OCI-LY3 (cell line): ENCODE measurements at regions not wholly inside any gene's neighbourhood (a gene's known extent, or its start where the extent isn't known, plus 50 kb on each side); places are given as distances from the start of the nearest gene placed in this dataset.

Experiments
- H2AFZ ChIP-seq: fragments of 200-600, 300-600 bp; shearing (Covaris generic); 2 replicates; pipeline ENCODE4 v1.6.0; 2014; ENCODE audit warnings: antibody characterized with exemption, low read depth, low read length
- H3K27ac ChIP-seq: fragments of 200-600, 300-600 bp; sonication (generic); 2 replicates; pipeline ENCODE4 v1.5.1; 2014; ENCODE audit warnings: mild to moderate bottlenecking, low read length, moderate library complexity, mixed read lengths
- H3K27me3 ChIP-seq: fragments of 200-600, 300-600 bp; sonication (generic); 2 replicates; pipeline ENCODE4 v1.6.1; 2014; ENCODE audit warnings: low read depth, low read length, mixed read lengths
- H3K36me3 ChIP-seq: fragments of 200-600, 300-600 bp; sonication (generic); replicated peaks from 2 replicates; pipeline ENCODE3; 2014; ENCODE audit warnings: low read depth, low read length, mixed read lengths
- H3K4me1 ChIP-seq: fragments of 300-600, 200-600 bp; sonication (generic); 2 replicates; pipeline ENCODE4 v1.6.1; 2014; ENCODE audit warnings: low read length, mixed read lengths
- H3K4me2 ChIP-seq: fragments of 200-600, 300-600 bp; sonication (generic); 2 replicates; pipeline ENCODE4 v1.6.1; 2014; ENCODE audit warnings: low read length, mixed read lengths
- H3K4me3 ChIP-seq: fragments of 300-600, 200-600 bp; sonication (generic); 2 replicates; pipeline ENCODE4 v1.5.1; 2014; ENCODE audit warnings: antibody characterized with exemption, mild to moderate bottlenecking, low read length, moderate library complexity
- H3K79me2 ChIP-seq: fragments of 300-600, 200-600 bp; shearing (Covaris generic); 2 replicates; pipeline ENCODE4 v1.6.1; 2014; ENCODE audit warnings: mild to moderate bottlenecking, low read length, mixed read lengths
- H3K9ac ChIP-seq: fragments of 300-600, 200-600 bp; shearing (Covaris generic); 2 replicates; pipeline ENCODE4 v1.6.0; 2014; ENCODE audit warnings: mild to moderate bottlenecking, low read length, moderate library complexity
- H3K9me3 ChIP-seq: fragments of 200-600, 300-600 bp; shearing (Covaris generic); 2 replicates; pipeline ENCODE4 v1.6.1; 2014; ENCODE audit warnings: low read length, mixed read lengths; ENCODE audit not compliant: insufficient read depth
- H4K20me1 ChIP-seq: fragments of 200-600, 300-600 bp; sonication (generic); 2 replicates; pipeline ENCODE4 v1.6.1; 2016; ENCODE audit warnings: low read length, mixed read lengths; ENCODE audit not compliant: insufficient read depth
- CTCF ChIP-seq: fragments of 200-600, 300-600 bp; sonication (generic); IDR thresholded peaks from 2 replicates; pipeline ENCODE4 v1.5.1; 2014; ENCODE audit warnings: antibody characterized with exemption, low read length, low read depth
- EZH2phosphoT487 ChIP-seq: fragments of 200-600 bp; shearing (Covaris generic); IDR thresholded peaks from 2 replicates; pipeline ENCODE4 v1.6.1; 2018; ENCODE audit warnings: antibody characterized with exemption, mixed run types, low read depth

GRCh38 chr2:16214391-16214790 is 274.0 kb downstream of the MYCN start:
- Histone ChIP-seq H3K79me2 (no peaks in the 10 kb centered on the region), H3K9me3 (no peaks in the 10 kb centered on the region), H3K4me1 (no peaks in the 10 kb centered on the region), H3K27me3 (no peaks in the 10 kb centered on the region), H2AFZ (no peak overlapping the region), H4K20me1 (no peaks in the 10 kb centered on the region), H3K4me2 (no peak overlapping the region), H3K9ac (no peak overlapping the region), H3K4me3 (no peak overlapping the region), H3K27ac (no peak overlapping the region), H3K36me3 (no peaks in the 10 kb centered on the region)
- TF ChIP-seq EZH2phosphoT487 (no peak), CTCF (no peak)

DNA sequence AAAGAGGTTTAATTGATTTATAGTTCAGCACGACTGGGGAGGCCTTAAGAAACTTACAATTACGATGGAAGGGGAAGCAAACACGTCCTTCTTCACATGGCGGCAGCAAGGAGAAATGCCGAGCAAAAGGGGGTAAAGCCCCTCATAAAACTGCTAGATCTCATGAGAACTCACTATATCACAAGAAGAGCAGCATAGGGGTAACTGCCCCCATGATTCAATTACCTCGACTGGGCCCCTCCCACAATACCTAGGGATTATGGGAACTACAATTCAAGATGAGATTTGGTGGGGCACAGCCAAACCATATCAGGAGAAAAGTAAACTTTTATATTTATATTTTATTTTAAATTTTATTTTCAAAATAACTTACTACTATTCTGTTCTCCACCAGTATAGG is 272.0 kb downstream of the MYCN start:
- Histone ChIP-seq H3K9ac (no peak overlapping the region), H3K4me1 (no peaks in the 10 kb centered on the region), H3K27ac (no peak overlapping the region), H3K27me3 (no peaks in the 10 kb centered on the region), H3K4me3 (no peak overlapping the region), H3K79me2 (no peaks in the 10 kb centered on the region), H2AFZ (no peak overlapping the region), H4K20me1 (no peaks in the 10 kb centered on the region), H3K9me3 (no peaks in the 10 kb centered on the region), H3K36me3 (no peaks in the 10 kb centered on the region), H3K4me2 (no peak overlapping the region)
- TF ChIP-seq EZH2phosphoT487: no peak
- no peak for TF ChIP-seq CTCF

DNA sequence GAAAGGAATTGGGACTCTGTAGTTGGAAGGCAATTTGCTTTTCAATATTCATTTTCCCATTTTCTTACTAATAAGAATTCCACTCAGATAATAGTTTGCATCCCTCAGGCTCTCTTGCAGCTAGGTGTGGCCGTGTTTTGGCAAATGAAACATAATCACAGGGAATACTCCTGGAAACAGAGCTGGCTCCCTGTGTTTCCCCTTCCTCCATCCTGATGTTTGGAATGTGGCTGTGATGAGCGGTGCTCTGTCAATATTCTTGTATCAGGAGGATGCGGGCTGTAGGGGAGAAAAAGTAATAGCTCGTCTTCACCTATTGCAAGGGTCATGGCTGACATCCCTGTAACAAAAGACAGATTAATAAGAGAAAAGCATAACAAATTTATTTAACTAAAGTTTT is 271.0 kb downstream of the MYCN start:
- no peak overlapping the region for H2AFZ ChIP-seq
- H3K27me3 ChIP-seq: no peaks in the 10 kb centered on the region
- H3K4me2 ChIP-seq: no peak overlapping the region
- no peaks in the 10 kb centered on the region for H3K36me3 ChIP-seq
- TF ChIP-seq EZH2phosphoT487 (no peak), CTCF (no peak)
- H3K9me3 ChIP-seq: no peaks in the 10 kb centered on the region
- H4K20me1 ChIP-seq: no peaks in the 10 kb centered on the region
- H3K27ac ChIP-seq: no peak overlapping the region
- H3K4me1 ChIP-seq: no peaks in the 10 kb centered on the region
- no peak overlapping the region for H3K9ac ChIP-seq
- no peaks in the 10 kb centered on the region for H3K79me2 ChIP-seq
- H3K4me3 ChIP-seq: no peak overlapping the region

GRCh38 chr2:16210841-16211240 is 270.5 kb downstream of the MYCN start:
- H3K9me3 ChIP-seq: no peaks in the 10 kb centered on the region
- H3K27ac ChIP-seq: no peak overlapping the region
- H3K4me1 ChIP-seq: no peaks in the 10 kb centered on the region
- no peak for TF ChIP-seq EZH2phosphoT487
- no peak for TF ChIP-seq CTCF
- no peak overlapping the region for H3K9ac ChIP-seq
- no peaks in the 10 kb centered on the region for H3K79me2 ChIP-seq
- no peak overlapping the region for H2AFZ ChIP-seq
- no peak overlapping the region for H3K4me3 ChIP-seq
- no peak overlapping the region for H3K4me2 ChIP-seq
- no peaks in the 10 kb centered on the region for H3K36me3 ChIP-seq
- no peaks in the 10 kb centered on the region for H4K20me1 ChIP-seq
- H3K27me3 ChIP-seq: no peaks in the 10 kb centered on the region
